Ishikawa (cell line): ENCODE measurements at regions not wholly inside any gene's neighbourhood (a gene's known extent, or its start where the extent isn't known, plus 50 kb on each side); places are given as distances from the start of the nearest gene placed in this dataset.

Experiments
- CEBPB ChIP-seq: IDR thresholded peaks from 2 replicates; pipeline ENCODE4 v1.6.1; 2012
- CREB1 ChIP-seq: IDR thresholded peaks from 2 replicates; pipeline ENCODE4 v1.6.1; 2012; ENCODE audit warnings: low read depth
- EGR1 ChIP-seq: IDR thresholded peaks from 2 replicates; pipeline ENCODE4 v1.6.1; 2012
- EP300 ChIP-seq: IDR thresholded peaks from 2 replicates; pipeline ENCODE4 v1.6.1; 2012; ENCODE audit warnings: borderline replicate concordance
- FOXM1 ChIP-seq: IDR thresholded peaks from 2 replicates; pipeline ENCODE4 v1.6.1; 2012; ENCODE audit warnings: low read depth, borderline replicate concordance
- MAX ChIP-seq: IDR thresholded peaks from 2 replicates; pipeline ENCODE4 v1.6.1; 2012
- NFIC ChIP-seq: IDR thresholded peaks from 2 replicates; pipeline ENCODE4 v1.6.1; 2012
- RAD21 ChIP-seq: IDR thresholded peaks from 2 replicates; pipeline ENCODE4 v1.6.1; 2012; ENCODE audit warnings: low read depth
- REST ChIP-seq: IDR thresholded peaks from 2 replicates; pipeline ENCODE4 v1.6.1; 2012; ENCODE audit warnings: low read depth, mild to moderate bottlenecking
- TAF1 ChIP-seq: IDR thresholded peaks from 2 replicates; pipeline ENCODE4 v1.6.1; 2012; ENCODE audit warnings: low read depth, mild to moderate bottlenecking
- TCF12 ChIP-seq: IDR thresholded peaks from 2 replicates; pipeline ENCODE4 v1.6.1; 2012; ENCODE audit warnings: low read depth
- TEAD4 ChIP-seq: IDR thresholded peaks from 2 replicates; pipeline ENCODE4 v1.6.1; 2012
- YY1 ChIP-seq: IDR thresholded peaks from 2 replicates; pipeline ENCODE4 v1.6.1; 2012; ENCODE audit warnings: low read depth
- ZBTB7A ChIP-seq: IDR thresholded peaks from 2 replicates; pipeline ENCODE4 v1.6.1; 2012; ENCODE audit warnings: low read depth
- TF ChIP-seq, protein P1 (sequence below): IDR thresholded peaks from 2 replicates; pipeline ENCODE4 v1.6.1; 2012

GRCh38 chr13:70893832-70894231 lies 785.6 kb upstream of the KLHL1 start:
- TF ChIP-seq MAX, result no peak
- TF ChIP-seq REST, result no peak

- no peak for TF ChIP-seq CREB1
- TF ChIP-seq RAD21, result no peak
- TF ChIP-seq TAF1, result no peak
- TF ChIP-seq EGR1, result no peak
- no peak for TF ChIP-seq TCF12
- TF ChIP-seq CEBPB, result no peak
- TF ChIP-seq REST, result no peak
Measured at GRCh38 chr13:70890289-70890688, 782.0 kb upstream of the KLHL1 start.

GRCh38 chr13:70889163-70889562 lies 780.9 kb upstream of the KLHL1 start:
- TF ChIP-seq ZBTB7A, result no peak
- no peak for TF ChIP-seq EP300
- no peak for TF ChIP-seq TEAD4
- no peak for TF ChIP-seq CEBPB
- TF ChIP-seq REST, result no peak
- TF ChIP-seq EGR1, result no peak
- TF ChIP-seq TAF1, result no peak

DNA sequence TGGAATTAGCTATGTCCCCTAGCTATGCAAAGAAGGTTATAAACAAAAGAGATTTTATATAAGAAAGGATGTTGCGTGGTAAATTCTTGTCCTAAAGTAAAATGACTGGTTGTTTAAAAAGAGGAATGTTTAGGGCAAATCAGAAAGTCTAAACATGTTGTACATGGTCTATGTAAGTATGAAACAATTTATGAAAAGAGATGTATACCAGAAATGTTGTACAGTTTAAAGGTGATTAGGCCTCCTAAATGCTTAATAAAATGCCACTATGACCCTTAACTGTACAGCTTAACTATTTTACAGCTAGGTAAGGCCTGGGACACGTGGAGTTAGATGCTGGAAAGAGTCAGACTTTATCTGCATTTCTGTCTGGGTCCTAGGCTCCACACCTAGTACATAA lies 775.9 kb upstream of the KLHL1 start:
- TF ChIP-seq YY1, result no peak
- no peak for TF ChIP-seq REST
- TF ChIP-seq, protein P1, sequence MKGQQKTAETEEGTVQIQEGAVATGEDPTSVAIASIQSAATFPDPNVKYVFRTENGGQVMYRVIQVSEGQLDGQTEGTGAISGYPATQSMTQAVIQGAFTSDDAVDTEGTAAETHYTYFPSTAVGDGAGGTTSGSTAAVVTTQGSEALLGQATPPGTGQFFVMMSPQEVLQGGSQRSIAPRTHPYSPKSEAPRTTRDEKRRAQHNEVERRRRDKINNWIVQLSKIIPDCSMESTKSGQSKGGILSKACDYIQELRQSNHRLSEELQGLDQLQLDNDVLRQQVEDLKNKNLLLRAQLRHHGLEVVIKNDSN, result no peak
- TF ChIP-seq TAF1, result no peak
- TF ChIP-seq ZBTB7A, result no peak
- TF ChIP-seq CREB1, result no peak
- TF ChIP-seq EP300, result no peak
- no peak for TF ChIP-seq TEAD4
- TF ChIP-seq MAX, result no peak
- TF ChIP-seq NFIC, result no peak
- TF ChIP-seq RAD21, result no peak
- TF ChIP-seq TCF12, result no peak
- TF ChIP-seq FOXM1, result no peak
- TF ChIP-seq CEBPB, result no peak

- TF ChIP-seq EP300, result no peak
- no peak for TF ChIP-seq NFIC
- no peak for TF ChIP-seq CEBPB
- no peak for TF ChIP-seq TAF1
- no peak for TF ChIP-seq CREB1
- no peak for TF ChIP-seq ZBTB7A
Measured at GRCh38 chr13:70874636-70875035, 766.4 kb upstream of the KLHL1 start.
